GM23248 (cell line): ENCODE measurements at regions not wholly inside any gene's neighbourhood (a gene's known extent, or its start where the extent isn't known, plus 50 kb on each side); places are given as distances from the start of the nearest gene placed in this dataset.

Experiments used
- EZH2 ChIP-seq: fragments of 200-600 bp; sonication (generic); IDR thresholded peaks from 2 replicates; pipeline ENCODE4 v1.6.1; 2018; ENCODE audit warnings: antibody characterized with exemption, mild to moderate bottlenecking; ENCODE audit not compliant: insufficient read depth, poor library complexity, severe bottlenecking
- EZH2phosphoT487 ChIP-seq: fragments of 200-600 bp; sonication (generic); IDR thresholded peaks from 2 replicates; pipeline ENCODE4 v1.6.1; 2018; ENCODE audit warnings: antibody characterized with exemption, moderate library complexity, mild to moderate bottlenecking, low read depth; ENCODE audit not compliant: insufficient read depth

- TF ChIP-seq EZH2phosphoT487 (no peak), EZH2 (no peak)
These were observed 415.1 kb upstream of the NECTIN3 start for GRCh38 chr3:110656394-110657025.
